Right lobe of liver (tissue), 6 donors: ENCODE measurements at regions not wholly inside any gene's neighbourhood (a gene's known extent, or its start where the extent isn't known, plus 50 kb on each side); places are given as distances from the start of the nearest gene placed in this dataset.

ENCODE experiments used
- ATAC-seq, 4 donors: fragments of 200-7000 bp; cut with Tn5 transposase; one replicate each; pipeline ENCODE4 v1.9.1; 2020; ENCODE audit warnings: mild to moderate bottlenecking in 4 of 4, moderate library complexity in 4 of 4
- DNase-seq, 3 donors: peaks; one replicate each; pipeline ENCODE4 v3.0.0-alpha.2; 2020
- H3K27ac ChIP-seq, 3 donors: fragments of 200-600 bp; one replicate each; pipeline ENCODE4 v1.8.0; 2022
- H3K27me3 ChIP-seq, 2 donors: fragments of 200-600 bp; one replicate each; pipeline ENCODE4 v1.8.0; 2022
- H3K36me3 ChIP-seq, 4 donors: fragments of 200-600 bp; sonication (generic) in 1 of 4; one replicate each; pipeline versions ENCODE4 v1.5.1 to v1.8.0; 2017 to 2022; ENCODE audit warnings: control low read depth in 1 of 4
- H3K4me1 ChIP-seq, 4 donors: fragments of 200-600 bp; sonication (generic) in 1 of 4; one replicate each; pipeline versions ENCODE4 v1.5.1 to v1.8.0; 2017 to 2022; ENCODE audit warnings: control low read depth in 1 of 4
- H3K4me3 ChIP-seq, 3 donors: fragments of 200-600 bp; one replicate each; pipeline ENCODE4 v1.8.0; 2022
- H3K9me3 ChIP-seq, 4 donors: fragments of 200-600 bp; sonication (generic) in 1 of 4; one replicate each; pipeline versions ENCODE4 v1.5.1 to v1.8.0; 2017 to 2022; ENCODE audit warnings: control low read depth in 1 of 4
- CTCF ChIP-seq, 4 donors: fragments of 200-600 bp in 3 of 4; fragments of 450-650 bp in 1 of 4; IDR thresholded peaks; one replicate each; pipeline versions ENCODE4 v1.5.1 to v1.8.0; 2016 to 2022; ENCODE audit warnings: antibody characterized with exemption in 4 of 4, mild to moderate bottlenecking in 2 of 4
- POLR2A ChIP-seq: fragments of 450-650 bp; IDR thresholded peaks from one replicate; pipeline ENCODE4 v1.6.1; 2017; ENCODE audit warnings: antibody characterized with exemption, mild to moderate bottlenecking
- WGBS: methylation state at CpG from one replicate; pipeline ENCODE4 v1.1.6; 2018; ENCODE audit warnings: low coverage, low lambda C conversion rate; ENCODE audit not compliant: insufficient coverage; ENCODE audit errors: missing lambda C conversion rate; 5-methylcytosine and 5-hydroxymethylcytosine counted together
- intact Hi-C, 2 donors: fragments of 100-400 bp; cut with DNase I; formaldehyde crosslinking; loops; one replicate each; pipeline versions ENCODE4 v1.11.2 to v1.14.1; 2022
- donor health status: DM: no; HTN: yes; CAD: no.
- donor health status: DM: no; HTN: no; CAD: no.
- donor health status: DM: no; HTN: no; CAD: no.
- donor health status: DM: no; HTN: yes; CAD: no.
- donor health status: DM: no; HTN: yes; CAD: no.

- no peak for TF ChIP-seq POLR2A
- TF ChIP-seq CTCF (IDR thresholded peaks at IDR 0.05): no peak
- Histone ChIP-seq H3K9me3 (no peaks in the 10 kb centered on the region), H3K27me3 (no peaks in the 10 kb centered on the region), H3K4me1 (no peaks in the 10 kb centered on the region), H3K4me3 (no peak overlapping the region), H3K36me3 (no peaks in the 10 kb centered on the region), H3K27ac (no peak overlapping the region)
- 25% methylated on average over 1 of the region's 3 CpGs for whole genome bisulfite sequencing
- no peak for DNase-seq
- ATAC-seq: no peak
- intact Hi-C loops: no loop called here
Measured at GRCh38 chr4:81881855-81882621, 410.3 kb upstream of the RASGEF1B start.

- H3K27me3 ChIP-seq: no peaks in the 10 kb centered on the region
- H3K4me3 ChIP-seq: no peak overlapping the region
- 47% methylated on average over 3 of the region's 3 CpGs for WGBS
- H3K4me1 ChIP-seq: peaks cover 0 to 5% (median 0%) of the 10 kb centered on the region in 4 donors
- H3K36me3 ChIP-seq: no peaks in the 10 kb centered on the region
- peak in 3 of 4 donors; percentile 38 to 58 (median 56) for ATAC-seq
- intact Hi-C loops: no loop called here
- no peak overlapping the region for H3K27ac ChIP-seq
- no peaks in the 10 kb centered on the region for H3K9me3 ChIP-seq
- DNase-seq: no peak
- TF ChIP-seq CTCF (IDR thresholded peaks at IDR 0.05) (no peak), POLR2A (no peak)
Measured at GRCh38 chr4:81876106-81876505, 404.4 kb upstream of the RASGEF1B start.

DNA sequence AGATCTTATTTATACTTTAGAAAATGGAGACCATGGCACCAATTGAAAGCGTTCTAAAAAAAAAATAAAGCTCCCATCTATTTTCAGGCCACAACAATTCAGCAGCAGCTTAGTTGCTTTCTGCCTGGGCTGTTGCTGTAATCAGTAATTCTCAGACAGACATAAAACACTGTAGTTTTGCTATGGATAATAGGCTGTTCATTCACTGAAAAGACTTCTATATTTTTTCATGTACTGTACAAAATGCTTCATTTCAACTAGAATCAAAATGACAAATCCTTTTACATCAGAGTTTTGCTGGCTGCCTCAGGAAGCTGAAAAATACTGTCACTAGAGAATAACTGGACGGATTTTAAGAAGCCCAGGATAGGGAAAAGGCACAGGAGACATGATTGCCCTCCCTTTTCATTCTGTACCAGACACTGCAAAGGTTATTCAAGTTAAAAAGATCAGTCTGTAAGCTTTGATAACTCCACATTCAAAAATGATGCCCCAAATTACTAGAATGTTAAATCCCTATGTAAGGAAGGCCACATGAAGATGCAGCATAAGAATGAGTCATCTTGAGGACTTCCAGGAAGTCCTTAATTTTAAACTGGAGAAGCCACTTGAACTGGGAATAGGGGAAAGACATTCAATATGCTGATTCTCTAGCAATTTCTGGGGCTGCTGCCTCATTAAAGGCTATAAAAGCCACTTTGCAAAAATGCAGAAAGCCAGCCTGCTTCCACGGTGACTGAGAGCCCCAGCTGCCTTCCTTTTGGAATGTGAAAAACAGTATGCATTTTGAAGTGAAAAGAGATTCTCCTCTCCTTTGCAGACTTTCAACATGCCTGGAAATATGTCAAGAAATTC lies 403.2 kb upstream of the RASGEF1B start:
- Histone ChIP-seq H3K4me3 (no peak overlapping the region), H3K27me3 (no peaks in the 10 kb centered on the region), H3K4me1 (peaks cover 0 to 5% (median 0%) of the 10 kb centered on the region in 4 donors), H3K27ac (no peak overlapping the region), H3K9me3 (no peaks in the 10 kb centered on the region), H3K36me3 (no peaks in the 10 kb centered on the region)
- WGBS: 54% methylated on average over 3 of the region's 3 CpGs
- DNase-seq: no peak
- intact Hi-C loops: no loop called here
- ATAC-seq: no peak
- no peak for TF ChIP-seq CTCF (IDR thresholded peaks at IDR 0.05)
- TF ChIP-seq POLR2A: no peak

GRCh38 chr4:81870275-81870674 lies 398.6 kb upstream of the RASGEF1B start:
- ATAC-seq (no peak), DNase-seq (no peak)
- Histone ChIP-seq H3K36me3 (no peaks in the 10 kb centered on the region), H3K27ac (no peak overlapping the region), H3K4me3 (no peak overlapping the region), H3K27me3 (no peaks in the 10 kb centered on the region), H3K9me3 (no peaks in the 10 kb centered on the region), H3K4me1 (no peaks in the 10 kb centered on the region)
- no peak for TF ChIP-seq POLR2A
- TF ChIP-seq CTCF (IDR thresholded peaks at IDR 0.05): no peak
- intact Hi-C loops: no loop called here
- WGBS: no CpG with 5 or more reads among the region's 5 CpGs
